ENCODE measurements at regions not wholly inside any gene's neighbourhood (a gene's known extent, or its start where the extent isn't known, plus 50 kb on each side); places are given as distances from the start of the nearest gene placed in this dataset.

DNA sequence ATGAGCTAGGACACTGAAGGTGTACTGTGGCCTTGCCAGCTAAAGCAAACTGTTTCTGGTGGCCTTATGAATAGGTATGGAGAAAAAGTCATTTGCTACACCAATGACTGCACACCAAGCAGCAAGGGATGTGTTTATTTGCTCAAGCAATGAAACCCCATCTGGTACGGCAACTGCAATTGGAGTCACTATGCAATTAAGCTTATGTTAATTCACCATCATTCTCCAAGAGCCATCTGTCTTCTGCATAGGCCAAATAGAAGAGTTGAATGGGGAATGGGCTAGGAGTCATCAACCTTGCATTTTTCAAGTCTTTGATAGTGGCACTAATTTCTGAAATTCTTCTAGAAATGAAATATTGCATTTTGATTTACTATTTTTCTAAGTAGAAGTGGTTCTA is 372.0 kb downstream of the KCNJ3 start:
- no peak for TF ChIP-seq POLR2AphosphoS5 (IDR thresholded peaks at IDR 0.05)
- no peak for TF ChIP-seq CTCF (IDR thresholded peaks at IDR 0.05)
- no peak for TF ChIP-seq EP300 (IDR thresholded peaks at IDR 0.05)
- TF ChIP-seq POLR2A (IDR thresholded peaks at IDR 0.05): no peak
